Choroid plexus epithelial cell (primary cell): ENCODE measurements at regions not wholly inside any gene's neighbourhood (a gene's known extent, or its start where the extent isn't known, plus 50 kb on each side); places are given as distances from the start of the nearest gene placed in this dataset.
"Not testable (repeated sequence)": the region's sequence is repeated elsewhere in the genome, so short reads cannot be mapped to it uniquely, and the experiment has no call there.

Experiments used
- DNase-seq: peaks from one replicate; pipeline ENCODE4 v3.0.0-alpha.2; 2010; ENCODE audit warnings: low read depth
- H3K4me3 ChIP-seq: 2 replicates; pipeline ENCODE4 v1.5.1; 2011; ENCODE audit warnings: low read depth, mild to moderate bottlenecking, control low read depth, low read length, moderate library complexity
- TF ChIP-seq, protein P1 (sequence below): conservative IDR thresholded peaks from 2 replicates; pipeline ENCODE4 v1.5.1; 2011; ENCODE audit warnings: low read depth, mild to moderate bottlenecking, control low read depth, inconsistent platforms, low read length, moderate library complexity

- DNase-seq, H3K4me3 ChIP-seq: not testable (repeated sequence)
Measured at GRCh38 chr17:22044706-22045246, 352.5 kb downstream of the KCNJ18 start.

DNA sequence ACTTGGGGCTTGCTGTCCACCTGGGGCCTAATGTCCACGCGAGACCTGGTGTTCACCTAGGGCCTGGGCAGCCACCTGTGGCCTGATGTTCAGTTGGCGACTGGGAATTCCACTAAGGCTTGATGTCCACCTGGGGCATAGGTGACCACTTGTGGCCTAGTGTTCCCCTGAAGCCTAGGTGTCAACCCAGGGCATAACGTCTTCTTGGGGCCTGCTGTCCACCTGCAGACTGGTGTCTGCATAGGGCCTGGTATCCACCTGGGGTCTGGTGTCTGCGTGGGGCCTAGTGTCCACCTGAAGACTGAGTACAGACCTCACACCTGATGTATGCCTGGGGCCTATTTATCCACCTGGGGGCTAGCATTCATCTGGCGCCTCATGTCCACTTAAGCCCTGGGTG lies 355.2 kb downstream of the KCNJ18 start:
- not testable (repeated sequence) for DNase-seq, H3K4me3 ChIP-seq

DNA sequence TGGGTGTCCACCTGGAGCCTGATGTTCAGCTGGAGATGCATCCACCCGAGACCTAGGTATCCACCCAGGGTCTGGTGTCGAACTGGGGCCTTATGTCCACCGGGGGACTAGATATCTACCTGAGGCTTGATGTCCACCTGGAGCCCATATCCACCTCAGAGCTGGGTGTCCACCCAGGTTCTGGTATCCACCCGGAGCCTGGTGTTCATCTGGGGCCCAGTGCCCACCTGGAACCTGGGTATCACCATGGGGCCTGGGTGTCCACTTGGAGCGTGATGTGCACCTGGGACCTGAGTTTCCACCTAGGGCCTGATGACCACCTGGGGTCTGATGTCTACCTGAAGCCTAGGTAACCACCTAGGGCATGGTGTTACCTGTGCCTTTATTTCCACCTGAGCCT lies 355.9 kb downstream of the KCNJ18 start:
- H3K4me3 ChIP-seq, DNase-seq: not testable (repeated sequence)

DNA sequence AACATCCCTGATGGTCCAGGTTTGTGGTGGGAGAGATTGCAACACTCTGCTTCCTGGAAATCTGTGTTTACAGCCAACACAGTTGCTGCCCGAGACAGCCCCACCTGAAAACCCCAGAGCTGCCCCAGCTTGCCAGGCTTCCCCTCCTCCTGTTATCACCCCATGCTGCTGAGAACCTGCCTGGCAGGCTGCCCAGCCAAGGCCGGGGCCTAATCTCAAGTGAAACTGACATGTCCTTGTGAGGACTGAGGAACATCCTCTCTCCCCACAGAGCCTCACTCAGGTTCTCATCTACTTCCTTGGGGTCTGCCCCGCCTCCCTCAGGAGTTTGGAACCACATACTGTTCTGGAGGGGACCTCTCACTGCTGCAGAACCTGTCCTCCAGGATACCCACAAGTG lies 358.4 kb downstream of the KCNJ18 start:
- H3K4me3 ChIP-seq, DNase-seq: not testable (repeated sequence)

GRCh38 chr17:22052715-22053114 lies 360.4 kb downstream of the KCNJ18 start:
- H3K4me3 ChIP-seq, DNase-seq: not testable (repeated sequence)

- not testable (repeated sequence) for H3K4me3 ChIP-seq, DNase-seq
Measured at GRCh38 chr17:22056566-22056965, 364.2 kb downstream of the KCNJ18 start.

GRCh38 chr17:22075918-22076317 lies 383.6 kb downstream of the KCNJ18 start:
- DNase-seq, H3K4me3 ChIP-seq: not testable (repeated sequence)

DNA sequence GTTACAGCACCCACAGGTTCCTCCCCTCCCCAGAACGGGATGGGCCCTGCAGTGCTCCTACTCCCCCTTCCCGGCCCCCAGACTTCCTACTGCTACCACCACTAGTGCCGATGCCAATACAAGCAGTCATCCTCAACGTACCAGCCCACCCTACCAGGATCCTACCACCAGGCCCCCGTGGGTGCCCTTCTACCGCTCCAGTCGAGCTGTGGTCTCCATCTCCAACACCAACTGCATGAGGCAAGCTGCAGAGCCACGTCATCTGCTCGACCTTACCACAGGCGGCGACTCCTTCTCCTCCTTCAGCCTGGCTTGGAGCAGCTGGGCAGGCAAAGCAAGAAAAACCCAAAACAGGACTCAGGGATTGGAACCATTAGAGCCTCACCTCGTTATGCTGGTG lies 396.3 kb downstream of the KCNJ18 start:
- H3K4me3 ChIP-seq, DNase-seq: not testable (repeated sequence)

DNA sequence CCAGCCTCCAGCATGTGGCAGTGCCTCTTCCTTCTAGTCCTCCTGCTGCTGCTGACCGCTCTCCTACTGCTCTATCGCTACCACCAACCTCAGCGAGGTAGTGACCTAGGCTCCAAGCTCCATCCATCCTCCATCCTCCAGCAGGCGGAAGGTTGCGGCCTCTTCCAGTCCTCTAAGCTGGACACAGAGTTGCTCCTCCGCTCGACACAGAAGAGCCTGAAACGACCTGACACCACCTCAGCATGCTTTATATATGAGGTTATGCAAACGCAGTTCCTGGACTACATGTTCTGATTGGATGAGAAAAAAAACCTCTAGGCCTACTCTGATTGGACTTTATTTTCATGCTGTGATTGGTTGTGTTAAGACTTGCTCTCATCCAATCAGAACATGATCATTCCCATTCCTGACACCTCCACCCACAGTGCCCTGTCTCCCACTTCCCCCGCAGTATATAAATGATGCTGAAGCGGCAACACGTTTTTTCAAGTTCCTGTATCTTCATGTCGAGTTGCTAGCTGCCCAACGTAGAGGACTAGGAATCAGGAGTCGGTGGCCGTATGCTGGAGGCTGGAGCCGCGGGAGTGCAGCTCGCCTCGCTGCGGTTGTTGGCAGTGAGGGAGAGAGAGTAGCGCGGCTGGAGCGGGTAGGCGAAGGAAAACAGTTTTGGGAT lies 398.1 kb downstream of the KCNJ18 start:
- TF ChIP-seq, protein P1, sequence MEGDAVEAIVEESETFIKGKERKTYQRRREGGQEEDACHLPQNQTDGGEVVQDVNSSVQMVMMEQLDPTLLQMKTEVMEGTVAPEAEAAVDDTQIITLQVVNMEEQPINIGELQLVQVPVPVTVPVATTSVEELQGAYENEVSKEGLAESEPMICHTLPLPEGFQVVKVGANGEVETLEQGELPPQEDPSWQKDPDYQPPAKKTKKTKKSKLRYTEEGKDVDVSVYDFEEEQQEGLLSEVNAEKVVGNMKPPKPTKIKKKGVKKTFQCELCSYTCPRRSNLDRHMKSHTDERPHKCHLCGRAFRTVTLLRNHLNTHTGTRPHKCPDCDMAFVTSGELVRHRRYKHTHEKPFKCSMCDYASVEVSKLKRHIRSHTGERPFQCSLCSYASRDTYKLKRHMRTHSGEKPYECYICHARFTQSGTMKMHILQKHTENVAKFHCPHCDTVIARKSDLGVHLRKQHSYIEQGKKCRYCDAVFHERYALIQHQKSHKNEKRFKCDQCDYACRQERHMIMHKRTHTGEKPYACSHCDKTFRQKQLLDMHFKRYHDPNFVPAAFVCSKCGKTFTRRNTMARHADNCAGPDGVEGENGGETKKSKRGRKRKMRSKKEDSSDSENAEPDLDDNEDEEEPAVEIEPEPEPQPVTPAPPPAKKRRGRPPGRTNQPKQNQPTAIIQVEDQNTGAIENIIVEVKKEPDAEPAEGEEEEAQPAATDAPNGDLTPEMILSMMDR: no peak
- no peak for DNase-seq
- no peak overlapping the region for H3K4me3 ChIP-seq

DNA sequence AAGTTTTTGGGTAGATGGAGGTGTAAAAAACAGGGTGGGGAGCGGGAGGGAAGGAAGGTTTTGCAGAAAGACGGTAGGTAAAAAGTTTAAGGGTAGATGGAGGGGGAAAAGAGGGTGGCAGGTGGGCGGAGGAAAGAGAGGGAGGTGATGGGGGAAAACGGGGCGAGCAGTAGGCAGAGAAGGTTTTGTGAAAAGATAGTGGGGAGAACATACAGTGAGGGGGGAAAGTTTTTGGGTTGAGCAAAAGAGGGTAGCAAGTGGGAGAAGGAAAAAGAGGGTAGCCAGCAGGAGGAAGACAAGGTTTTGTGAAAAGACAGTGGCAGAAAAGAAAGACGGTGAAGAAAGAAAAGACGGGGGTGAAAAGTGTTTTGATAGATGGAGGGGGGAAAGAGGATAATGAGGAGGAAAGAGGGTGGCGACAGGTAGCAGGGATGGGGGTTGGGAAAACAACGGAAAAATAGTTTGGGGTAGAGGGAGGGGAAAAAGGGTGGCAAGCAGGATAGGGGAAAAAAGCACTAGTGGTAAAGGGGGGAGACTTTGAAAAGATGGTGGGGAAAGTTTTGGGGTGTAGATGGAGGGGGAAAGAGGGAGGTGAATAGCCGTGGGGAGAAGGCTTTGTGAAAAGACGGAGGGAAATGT lies 398.8 kb downstream of the KCNJ18 start:
- DNase-seq, H3K4me3 ChIP-seq: not testable (repeated sequence)

- not testable (repeated sequence) for DNase-seq, H3K4me3 ChIP-seq
Measured at GRCh38 chr17:22091840-22092239, 399.5 kb downstream of the KCNJ18 start.

DNA sequence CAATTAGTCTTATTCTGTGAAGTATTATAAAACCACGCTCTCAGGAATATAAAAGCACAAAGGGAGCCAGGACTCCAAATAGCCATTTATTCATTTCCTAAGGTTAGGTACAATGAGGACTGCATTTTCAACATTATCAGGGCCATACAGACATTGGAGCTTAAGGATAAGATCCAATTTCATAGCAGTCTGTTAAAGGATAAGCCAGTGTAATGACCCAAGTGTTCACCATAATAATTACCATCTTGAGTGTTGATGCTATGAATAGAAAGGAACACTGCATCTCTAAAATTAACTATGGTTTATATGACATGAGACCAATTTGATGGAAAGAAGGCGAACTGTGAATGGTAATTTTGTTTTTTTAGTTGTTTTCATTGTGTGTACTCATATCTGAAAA lies 403.1 kb downstream of the KCNJ18 start:
- DNase-seq, H3K4me3 ChIP-seq: not testable (repeated sequence)

DNA sequence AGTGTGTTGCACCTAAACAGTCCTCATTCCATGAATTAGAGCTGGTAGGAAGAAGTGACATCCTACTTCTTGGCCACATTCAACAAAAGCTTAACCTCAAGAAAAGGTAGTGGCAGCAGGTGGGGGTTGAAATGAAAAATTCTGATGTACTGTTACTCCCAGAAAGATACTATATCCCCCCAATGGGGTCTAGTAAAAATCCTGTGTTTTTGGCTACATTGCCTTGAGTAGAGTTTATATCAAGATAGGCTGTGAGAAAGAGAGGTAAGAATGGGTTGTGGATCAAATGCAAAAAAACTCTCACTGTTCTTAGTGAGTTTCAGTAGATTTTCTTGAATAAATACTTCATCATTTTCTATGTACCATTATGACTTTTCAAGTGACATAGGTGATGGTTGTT lies 407.3 kb downstream of the KCNJ18 start:
- not testable (repeated sequence) for DNase-seq, H3K4me3 ChIP-seq

GRCh38 chr17:22102177-22102576 lies 409.9 kb downstream of the KCNJ18 start:
- H3K4me3 ChIP-seq: no peak overlapping the region
- no peak for DNase-seq
- TF ChIP-seq, protein P1: no peak

DNA sequence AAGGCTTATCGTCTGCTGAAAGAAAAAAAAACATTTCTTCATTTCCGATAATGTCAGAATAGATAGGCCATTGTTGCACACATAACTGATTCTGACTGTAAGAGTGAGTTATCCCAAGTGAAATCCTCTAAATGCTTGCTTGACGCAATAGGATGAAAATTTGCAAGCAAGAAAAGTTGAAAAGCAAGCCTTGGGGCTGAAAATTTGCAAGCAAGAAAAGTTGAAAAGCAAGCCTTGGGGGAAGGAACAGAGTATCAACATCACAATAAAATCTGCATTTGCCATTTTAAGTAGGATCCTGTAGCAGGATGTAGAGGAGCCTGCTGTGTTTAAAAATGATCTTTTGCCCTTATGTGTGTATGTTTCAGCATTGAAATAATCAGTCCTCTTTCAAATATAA lies 424.4 kb downstream of the KCNJ18 start:
- H3K4me3 ChIP-seq, DNase-seq: not testable (repeated sequence)

- not testable (repeated sequence) for DNase-seq, H3K4me3 ChIP-seq
Measured at GRCh38 chr17:22117401-22117800, 425.1 kb downstream of the KCNJ18 start.

DNA sequence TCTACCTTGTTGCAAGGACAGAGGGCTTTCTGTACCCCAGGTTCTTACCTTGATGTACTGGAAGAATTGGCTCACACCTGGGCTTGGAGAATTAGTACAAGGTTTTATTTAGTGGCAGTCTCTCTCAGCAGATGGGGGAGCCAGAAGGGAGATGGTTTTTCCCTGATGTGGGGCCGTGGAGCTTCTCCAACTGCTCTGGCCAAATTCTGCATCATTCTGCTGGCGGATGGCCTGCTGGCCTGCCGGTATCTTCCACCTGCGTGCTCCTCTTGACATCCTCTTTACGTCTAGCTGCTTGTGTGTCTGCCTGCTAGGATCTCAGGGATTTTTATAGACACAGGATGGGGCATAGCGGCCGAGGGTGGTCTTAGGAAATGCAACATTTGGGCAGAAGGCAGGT lies 426.7 kb downstream of the KCNJ18 start:
- H3K4me3 ChIP-seq, DNase-seq: not testable (repeated sequence)
